ENCODE measurements at regions not wholly inside any gene's neighbourhood (a gene's known extent, or its start where the extent isn't known, plus 50 kb on each side); places are given as distances from the start of the nearest gene placed in this dataset.

- no peak for TF ChIP-seq EZH2phosphoT487 (IDR thresholded peaks at IDR 0.05; ENCODE audit: low read depth, severe bottlenecking, unreplicated experiment)
- no peak for TF ChIP-seq CTCF (IDR thresholded peaks at IDR 0.05; ENCODE audit: poor library complexity)
- no peak for TF ChIP-seq EZH2 (IDR thresholded peaks at IDR 0.05; ENCODE audit: borderline replicate concordance)
These were observed 390.0 kb downstream of the CDH11 start for GRCh38 chr16:64731891-64732290.
